ENCODE measurements at regions not wholly inside any gene's neighbourhood (a gene's known extent, or its start where the extent isn't known, plus 50 kb on each side); places are given as distances from the start of the nearest gene placed in this dataset.
"Not testable (repeated sequence)": the region's sequence is repeated elsewhere in the genome, so short reads cannot be mapped to it uniquely, and the experiment has no call there.

DNA sequence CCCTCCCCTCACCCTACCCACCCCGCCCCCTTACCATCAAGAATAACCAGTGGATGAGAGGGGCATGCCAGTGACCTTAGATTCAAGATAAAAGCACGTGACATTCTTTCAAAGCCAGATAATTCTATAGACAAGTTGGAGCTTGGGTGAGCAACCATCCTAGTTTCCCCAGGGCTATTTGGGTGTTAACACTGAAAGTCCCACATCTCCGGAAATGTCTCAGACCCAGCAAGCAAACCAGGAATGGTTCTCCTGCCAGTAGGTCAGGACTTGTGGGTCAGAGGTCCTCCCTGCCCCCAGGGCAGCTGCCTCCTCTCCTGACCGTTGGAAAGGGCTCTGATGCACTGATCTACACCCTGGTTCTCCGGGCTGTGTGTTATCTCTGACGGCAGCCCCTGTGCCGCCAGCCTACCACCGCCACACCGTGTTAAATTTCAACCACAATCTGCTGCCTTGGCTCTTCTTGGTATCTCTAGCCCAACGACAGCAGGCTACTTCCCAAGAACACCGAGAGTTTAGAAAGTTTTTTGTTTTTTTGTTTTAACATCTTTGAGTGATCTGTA is 287.0 kb downstream of the BCL2L11 start:
- not testable (repeated sequence) for TF ChIP-seq CTCF (IDR thresholded peaks at IDR 0.05; ENCODE audit: insufficient read depth, low read length)
- TF ChIP-seq, protein P1, sequence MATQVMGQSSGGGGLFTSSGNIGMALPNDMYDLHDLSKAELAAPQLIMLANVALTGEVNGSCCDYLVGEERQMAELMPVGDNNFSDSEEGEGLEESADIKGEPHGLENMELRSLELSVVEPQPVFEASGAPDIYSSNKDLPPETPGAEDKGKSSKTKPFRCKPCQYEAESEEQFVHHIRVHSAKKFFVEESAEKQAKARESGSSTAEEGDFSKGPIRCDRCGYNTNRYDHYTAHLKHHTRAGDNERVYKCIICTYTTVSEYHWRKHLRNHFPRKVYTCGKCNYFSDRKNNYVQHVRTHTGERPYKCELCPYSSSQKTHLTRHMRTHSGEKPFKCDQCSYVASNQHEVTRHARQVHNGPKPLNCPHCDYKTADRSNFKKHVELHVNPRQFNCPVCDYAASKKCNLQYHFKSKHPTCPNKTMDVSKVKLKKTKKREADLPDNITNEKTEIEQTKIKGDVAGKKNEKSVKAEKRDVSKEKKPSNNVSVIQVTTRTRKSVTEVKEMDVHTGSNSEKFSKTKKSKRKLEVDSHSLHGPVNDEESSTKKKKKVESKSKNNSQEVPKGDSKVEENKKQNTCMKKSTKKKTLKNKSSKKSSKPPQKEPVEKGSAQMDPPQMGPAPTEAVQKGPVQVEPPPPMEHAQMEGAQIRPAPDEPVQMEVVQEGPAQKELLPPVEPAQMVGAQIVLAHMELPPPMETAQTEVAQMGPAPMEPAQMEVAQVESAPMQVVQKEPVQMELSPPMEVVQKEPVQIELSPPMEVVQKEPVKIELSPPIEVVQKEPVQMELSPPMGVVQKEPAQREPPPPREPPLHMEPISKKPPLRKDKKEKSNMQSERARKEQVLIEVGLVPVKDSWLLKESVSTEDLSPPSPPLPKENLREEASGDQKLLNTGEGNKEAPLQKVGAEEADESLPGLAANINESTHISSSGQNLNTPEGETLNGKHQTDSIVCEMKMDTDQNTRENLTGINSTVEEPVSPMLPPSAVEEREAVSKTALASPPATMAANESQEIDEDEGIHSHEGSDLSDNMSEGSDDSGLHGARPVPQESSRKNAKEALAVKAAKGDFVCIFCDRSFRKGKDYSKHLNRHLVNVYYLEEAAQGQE (IDR thresholded peaks at IDR 0.05; ENCODE audit: insufficient replicate concordance, low read depth), result not testable (repeated sequence)
